ENCODE measurements at regions not wholly inside any gene's neighbourhood (a gene's known extent, or its start where the extent isn't known, plus 50 kb on each side); places are given as distances from the start of the nearest gene placed in this dataset.
"Not testable (repeated sequence)": the region's sequence is repeated elsewhere in the genome, so short reads cannot be mapped to it uniquely, and the experiment has no call there.

- no peak for DNase-seq (ENCODE audit: low spot score)
Measured at GRCh38 chr12:53872367-53872766, 66.3 kb upstream of the HOXC13 start.

DNA sequence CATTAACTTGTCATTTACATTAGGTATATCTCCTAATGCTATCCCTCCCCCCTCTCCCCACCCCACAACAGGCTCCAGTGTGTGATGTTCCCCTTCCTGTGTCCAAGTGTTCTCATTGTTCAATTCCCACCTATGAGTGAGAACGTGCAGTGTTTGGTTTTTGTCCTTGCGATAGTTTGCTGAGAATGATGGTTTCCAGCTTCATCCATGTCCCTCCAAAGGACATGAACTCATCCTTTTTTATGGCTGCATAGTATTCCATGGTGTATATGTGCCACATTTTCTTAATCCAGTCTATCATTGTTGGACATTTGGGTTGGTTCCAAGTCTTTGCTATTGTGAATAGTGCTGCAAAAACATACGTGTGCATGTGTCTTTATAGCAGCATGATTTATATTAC lies 60.7 kb upstream of the HOXC13 start:
- DNase-seq (ENCODE audit: low spot score): not testable (repeated sequence)

DNA sequence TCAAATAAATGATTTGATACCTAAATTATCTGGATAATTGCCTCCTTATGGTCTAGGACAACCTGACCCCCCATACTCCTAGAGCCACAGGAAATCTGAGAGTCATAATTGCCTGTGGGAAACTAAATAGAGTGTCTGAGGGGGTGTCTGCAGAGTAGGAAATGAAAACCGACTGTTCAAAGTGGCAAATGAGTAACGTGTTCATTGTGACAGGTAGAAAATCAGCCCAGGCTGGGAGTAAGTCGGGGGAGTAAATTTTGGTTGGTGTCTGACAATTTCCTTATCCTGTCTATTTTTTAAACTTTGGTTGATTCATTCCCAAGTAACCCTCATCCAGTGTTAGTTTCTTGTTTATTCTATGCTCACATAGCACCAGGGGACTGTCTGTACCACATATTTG lies 51.6 kb upstream of the HOXC13 start:
- DNase-seq (ENCODE audit: low spot score): no peak

GRCh38 chr12:53887881-53888280 lies 50.8 kb upstream of the HOXC13 start:
- no peak for DNase-seq (ENCODE audit: low spot score)

Measured in iPS-NIHi11 (cell line).